DND-41 (cell line): ENCODE measurements at regions not wholly inside any gene's neighbourhood (a gene's known extent, or its start where the extent isn't known, plus 50 kb on each side); places are given as distances from the start of the nearest gene placed in this dataset.

ENCODE experiments used
- ATAC-seq: fragments of 200-7000 bp; cut with Tn5 transposase; 3 replicates; pipeline ENCODE4 v1.9.1; 2021; ENCODE audit warnings: low read depth; ENCODE audit not compliant: insufficient read depth
- DNase-seq: peaks from one replicate; pipeline ENCODE4 v3.0.0-alpha.2; 2020
- H2AFZ ChIP-seq: 2 replicates; pipeline ENCODE4 v1.6.0; 2012; ENCODE audit warnings: low read depth, low read length
- H3K27ac ChIP-seq: 2 replicates; pipeline ENCODE4 v1.5.1; 2012; ENCODE audit warnings: low read length, inconsistent platforms
- H3K27me3 ChIP-seq: fragments of 200-600 bp; sonication (generic); 2 replicates; pipeline ENCODE4 v1.6.0; 2012; ENCODE audit warnings: low read length, mild to moderate bottlenecking, inconsistent platforms; ENCODE audit not compliant: insufficient read depth, poor library complexity
- H3K36me3 ChIP-seq: 2 replicates; pipeline ENCODE4 v1.5.1; 2012; ENCODE audit warnings: low read length, inconsistent platforms; ENCODE audit not compliant: insufficient read depth
- H3K4me1 ChIP-seq: 2 replicates; pipeline ENCODE4 v1.5.1; 2012; ENCODE audit warnings: mild to moderate bottlenecking, low read length; ENCODE audit not compliant: insufficient read depth
- H3K4me2 ChIP-seq: 2 replicates; pipeline ENCODE4 v1.6.0; 2012; ENCODE audit warnings: mild to moderate bottlenecking, moderate library complexity, low read length, inconsistent platforms; ENCODE audit not compliant: insufficient read depth
- H3K4me3 ChIP-seq, 2 experiments: fragments of 200-600 bp in 1 of 2; shearing (Covaris generic) in 1 of 2; 2 replicates each; pipeline ENCODE4 v1.5.1; 2012 to 2016; ENCODE audit warnings: inconsistent platforms in 2 of 2, low read length in 2 of 2, mild to moderate bottlenecking in 2 of 2, low read depth in 1 of 2, moderate library complexity in 1 of 2
- H3K79me2 ChIP-seq: 2 replicates; pipeline ENCODE4 v1.6.0; 2012; ENCODE audit warnings: low read length, inconsistent platforms; ENCODE audit not compliant: insufficient read depth
- H3K9ac ChIP-seq: 2 replicates; pipeline ENCODE4 v1.6.0; 2012; ENCODE audit warnings: low read depth, mild to moderate bottlenecking, inconsistent platforms, low read length, moderate library complexity
- H3K9me3 ChIP-seq: 2 replicates; pipeline ENCODE4 v1.5.1; 2012; ENCODE audit warnings: low read length, moderate library complexity, mild to moderate bottlenecking, inconsistent platforms; ENCODE audit not compliant: insufficient read depth, severe bottlenecking
- H4K20me1 ChIP-seq: 2 replicates; pipeline ENCODE4 v1.6.0; 2012; ENCODE audit warnings: low read length; ENCODE audit not compliant: insufficient read depth
- CTCF ChIP-seq: IDR thresholded peaks from 2 replicates; pipeline ENCODE4 v1.5.1; 2012; ENCODE audit warnings: borderline replicate concordance, low read length, moderate library complexity, mild to moderate bottlenecking; ENCODE audit not compliant: poor library complexity, severe bottlenecking; ENCODE audit errors: extremely low read depth
- EZH2 ChIP-seq: IDR thresholded peaks from 3 replicates; pipeline ENCODE4 v1.6.1; 2012; ENCODE audit warnings: borderline replicate concordance, low read depth, mild to moderate bottlenecking, moderate library complexity, low read length, inconsistent platforms; ENCODE audit not compliant: severe bottlenecking

GRCh38 chr12:124230789-124231188 lies 64.1 kb upstream of the RFLNA start:
- Histone ChIP-seq H4K20me1 (no peaks in the 10 kb centered on the region), H3K9ac (no peak overlapping the region), H3K4me1 (no peaks in the 10 kb centered on the region), H3K4me2 (no peak overlapping the region), H3K36me3 (no peaks in the 10 kb centered on the region), H3K4me3 (no peak overlapping the region), H3K27ac (no peak overlapping the region), H3K9me3 (no peaks in the 10 kb centered on the region), H2AFZ (no peak overlapping the region), H3K27me3 (no peaks in the 10 kb centered on the region), H3K79me2 (no peaks in the 10 kb centered on the region)
- no peak for ATAC-seq
- no peak for DNase-seq
- TF ChIP-seq EZH2 (no peak), CTCF (no peak)

DNA sequence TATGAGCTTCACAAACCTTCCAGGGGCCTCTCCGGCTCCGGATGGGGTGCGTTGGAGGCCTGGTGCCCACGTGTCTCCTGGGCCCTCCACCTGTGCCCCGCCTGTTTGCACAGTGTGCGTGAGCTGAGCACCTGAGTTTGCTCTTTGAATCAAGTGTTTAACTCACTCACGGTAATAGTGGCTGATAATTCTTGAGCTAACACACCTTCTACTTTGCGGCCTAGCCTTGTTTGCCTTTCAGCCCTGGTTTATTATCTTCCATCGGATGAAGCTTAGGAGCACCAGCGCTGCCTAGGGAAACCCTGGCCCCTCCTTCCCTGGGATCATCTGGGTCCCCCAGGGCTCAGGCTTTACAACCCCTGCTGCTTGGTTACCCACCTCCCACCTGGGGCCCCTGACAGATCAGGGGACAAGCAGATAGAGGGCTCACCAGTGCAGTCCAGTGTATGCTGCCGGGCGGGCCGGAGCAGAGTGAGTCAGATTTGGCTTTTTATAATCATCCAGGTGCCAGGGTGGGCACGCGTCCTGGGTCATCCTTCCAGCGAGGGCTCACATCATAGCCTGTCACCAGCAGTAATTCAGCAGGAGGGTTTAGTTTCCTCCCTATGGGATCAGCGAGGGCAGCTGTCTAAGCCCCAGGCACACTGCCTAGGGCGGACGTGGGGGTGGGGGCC lies 62.8 kb upstream of the RFLNA start:
- no peak overlapping the region for H3K27ac ChIP-seq
- H3K9ac ChIP-seq: no peak overlapping the region
- no peak overlapping the region for H3K4me3 ChIP-seq
- H3K9me3 ChIP-seq: no peaks in the 10 kb centered on the region
- H3K4me2 ChIP-seq: no peak overlapping the region
- no peaks in the 10 kb centered on the region for H4K20me1 ChIP-seq
- H3K36me3 ChIP-seq: no peaks in the 10 kb centered on the region
- DNase-seq (no peak), ATAC-seq (no peak)
- no peak overlapping the region for H2AFZ ChIP-seq
- no peaks in the 10 kb centered on the region for H3K27me3 ChIP-seq
- H3K4me1 ChIP-seq: no peaks in the 10 kb centered on the region
- H3K79me2 ChIP-seq: no peaks in the 10 kb centered on the region
- TF ChIP-seq EZH2 (no peak), CTCF (no peak)

- Histone ChIP-seq H3K4me2 (no peak overlapping the region), H3K4me3 (no peak overlapping the region), H3K27me3 (no peaks in the 10 kb centered on the region), H3K79me2 (no peaks in the 10 kb centered on the region), H3K4me1 (no peaks in the 10 kb centered on the region), H3K9me3 (no peaks in the 10 kb centered on the region), H3K36me3 (no peaks in the 10 kb centered on the region), H4K20me1 (no peaks in the 10 kb centered on the region), H3K9ac (no peak overlapping the region), H2AFZ (no peak overlapping the region), H3K27ac (no peak overlapping the region)
- TF ChIP-seq EZH2: no peak
- no peak for TF ChIP-seq CTCF
- ATAC-seq (no peak), DNase-seq (no peak)
Measured at GRCh38 chr12:124232654-124232987, 62.3 kb upstream of the RFLNA start.
